NCI-H446 (cell line): ENCODE measurements at regions not wholly inside any gene's neighbourhood (a gene's known extent, or its start where the extent isn't known, plus 50 kb on each side); places are given as distances from the start of the nearest gene placed in this dataset.
"Not testable (repeated sequence)": the region's sequence is repeated elsewhere in the genome, so short reads cannot be mapped to it uniquely, and the experiment has no call there.

Source experiments
- DNase-seq, 2 experiments: peaks; one replicate each; lab custom pipeline; 2025; lab: John Stamatoyannopoulos, UW

DNA sequence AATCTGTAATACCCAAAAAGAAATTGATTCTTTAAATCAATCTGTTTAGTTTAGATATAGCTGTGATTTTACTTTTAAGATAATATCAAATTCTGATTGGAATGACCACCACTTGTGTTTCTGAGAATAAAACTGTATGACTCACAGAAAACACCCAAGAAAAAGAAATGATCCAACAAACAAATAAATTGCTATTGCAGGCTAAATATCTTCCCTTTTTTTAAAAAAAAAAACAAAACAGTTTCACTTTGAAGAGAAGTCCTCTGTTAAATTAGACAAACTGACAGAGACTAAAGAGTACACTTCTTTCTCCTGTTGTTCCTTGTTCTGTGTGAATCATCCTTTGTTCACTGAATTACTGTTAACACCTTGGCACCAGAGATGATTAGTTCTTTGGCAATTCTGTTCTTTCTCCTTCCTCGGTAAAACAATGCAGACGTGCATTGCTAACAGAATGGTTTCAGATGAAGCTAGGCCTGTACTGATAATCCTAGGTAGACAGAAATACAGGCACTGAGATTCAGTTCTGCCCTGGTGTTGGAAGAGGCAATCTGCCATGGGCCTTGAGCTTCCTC, 895.2 kb upstream of the CITED2 start:
- no peak for DNase-seq

DNA sequence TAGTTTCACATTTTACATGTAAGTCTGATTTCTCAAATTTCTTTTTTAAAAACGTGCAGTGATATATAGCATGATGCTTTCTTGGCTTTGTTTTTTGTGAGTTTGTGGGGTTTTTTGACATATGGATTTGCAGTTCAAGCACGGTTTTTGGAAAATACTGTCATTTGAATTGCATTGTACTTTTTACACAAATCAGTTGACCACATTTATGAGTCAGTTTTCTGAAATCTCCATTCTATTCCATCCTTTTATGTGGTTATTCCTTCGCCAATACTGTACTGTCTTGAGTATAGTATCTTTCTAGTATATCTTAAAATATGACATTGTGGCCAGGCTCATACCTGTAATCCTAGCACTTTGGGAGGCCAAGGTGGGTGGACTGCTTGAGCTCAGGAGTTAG, 890.0 kb upstream of the CITED2 start:
- no peak for DNase-seq

DNA sequence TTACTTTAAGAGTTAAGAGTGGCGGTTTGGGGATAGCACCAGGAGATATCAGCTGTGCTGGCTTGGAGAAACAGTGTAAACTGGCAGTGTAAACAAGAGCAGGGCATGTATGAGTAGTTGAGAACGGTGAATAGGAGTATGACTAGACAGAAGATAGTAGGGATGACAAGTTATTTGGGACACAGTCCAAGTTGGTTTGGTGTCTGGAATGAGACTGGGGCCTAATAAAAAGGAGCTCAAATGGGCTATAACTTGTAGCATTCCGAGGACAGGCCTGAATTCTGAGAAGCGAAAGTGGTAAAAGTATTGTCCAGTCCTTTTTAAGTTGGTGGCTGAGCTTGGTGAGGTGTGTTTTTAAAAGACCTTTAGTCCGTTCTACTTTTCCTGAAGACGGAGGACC, 883.9 kb upstream of the CITED2 start:
- DNase-seq: not testable (repeated sequence)

DNA sequence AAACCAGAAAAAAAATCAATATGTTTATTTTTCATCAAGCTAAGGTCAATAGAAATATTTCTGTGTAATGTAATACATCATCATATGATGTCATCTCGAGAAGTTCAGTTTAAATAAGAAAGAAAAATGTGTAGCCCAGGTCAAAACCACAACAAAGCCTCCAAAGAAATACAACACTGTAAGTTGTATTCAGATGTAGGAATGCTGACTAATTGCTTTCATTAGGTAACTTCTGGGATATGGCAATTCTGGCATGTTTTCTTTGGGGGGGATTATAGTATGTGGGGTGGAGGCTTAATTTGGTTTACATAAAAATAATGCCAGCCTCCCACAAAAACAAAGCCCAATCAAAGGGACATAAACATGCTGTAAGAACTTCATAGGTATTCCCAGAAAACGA, 881.8 kb upstream of the CITED2 start:
- DNase-seq: no peak

DNA sequence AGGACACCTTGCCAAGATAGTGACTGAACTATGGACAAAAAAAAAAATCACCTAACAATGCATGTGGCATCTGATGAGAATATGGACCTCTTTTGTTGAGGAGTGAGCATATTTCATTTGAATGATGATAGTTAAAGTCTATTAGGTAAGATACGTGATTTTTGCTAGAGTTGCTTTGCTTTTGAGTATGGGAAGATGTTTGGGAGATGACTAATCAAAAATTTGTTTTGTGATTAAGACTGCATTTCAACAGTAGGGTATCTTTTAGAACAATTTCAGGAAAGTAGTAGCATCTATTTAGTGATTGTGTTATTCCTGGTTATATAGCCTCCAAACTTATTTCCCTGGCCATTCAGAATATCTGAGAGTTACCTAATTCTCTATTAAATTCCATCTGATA, 878.6 kb upstream of the CITED2 start:
- DNase-seq: no peak

DNA sequence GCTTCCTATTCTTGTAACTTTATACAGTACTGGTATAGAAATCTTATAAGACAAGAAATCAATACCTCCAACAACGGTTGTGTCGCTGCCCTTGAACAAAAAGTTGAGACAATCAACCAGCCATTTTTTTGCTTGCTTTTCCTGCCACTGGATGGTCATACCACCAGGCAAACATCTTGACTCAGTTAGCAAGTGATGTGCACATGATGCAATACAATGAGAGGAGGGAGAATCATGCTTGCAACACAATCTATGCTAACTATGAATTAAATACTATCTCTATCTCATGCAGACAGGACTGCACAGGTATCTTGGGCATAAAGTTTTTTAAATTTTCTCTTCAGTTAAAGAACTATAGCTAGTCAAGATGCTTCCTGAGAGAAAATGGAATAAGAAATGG, 877.7 kb upstream of the CITED2 start:
- DNase-seq: no peak

DNA sequence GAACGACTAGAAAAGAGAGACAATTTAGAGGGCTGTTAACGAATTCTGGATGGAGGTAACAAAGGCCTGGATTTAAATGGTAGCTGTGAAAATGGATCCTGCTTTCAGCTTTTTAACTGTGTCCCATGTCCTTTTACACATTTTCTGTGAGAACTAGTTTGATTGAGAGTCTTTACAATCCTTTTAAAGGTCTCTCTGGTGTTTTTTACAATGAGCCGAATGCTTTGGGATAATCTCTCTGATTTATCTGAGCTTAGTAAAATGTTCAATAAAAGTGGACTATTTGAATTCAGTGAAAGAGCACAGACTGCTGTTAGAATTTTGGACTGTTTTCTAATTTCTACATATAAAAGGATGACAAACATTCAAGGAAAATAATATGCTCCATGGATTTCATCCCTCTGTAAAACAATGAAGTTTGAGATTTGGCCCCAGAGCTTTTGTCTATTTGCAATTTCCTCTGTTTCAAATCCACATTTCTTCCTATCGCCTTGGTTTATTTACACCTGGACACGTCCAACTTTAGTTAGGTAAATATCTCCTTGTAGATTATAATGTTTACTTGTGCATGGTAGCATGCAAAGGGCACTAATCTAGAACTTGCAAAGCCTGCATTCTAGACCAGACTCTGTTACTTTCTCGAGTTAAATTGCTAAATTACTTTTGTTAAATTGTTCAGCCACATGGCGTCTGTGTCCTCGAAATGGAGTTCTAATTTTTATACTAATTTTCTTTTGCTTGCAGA, 871.0 kb upstream of the CITED2 start:
- DNase-seq: no peak

DNA sequence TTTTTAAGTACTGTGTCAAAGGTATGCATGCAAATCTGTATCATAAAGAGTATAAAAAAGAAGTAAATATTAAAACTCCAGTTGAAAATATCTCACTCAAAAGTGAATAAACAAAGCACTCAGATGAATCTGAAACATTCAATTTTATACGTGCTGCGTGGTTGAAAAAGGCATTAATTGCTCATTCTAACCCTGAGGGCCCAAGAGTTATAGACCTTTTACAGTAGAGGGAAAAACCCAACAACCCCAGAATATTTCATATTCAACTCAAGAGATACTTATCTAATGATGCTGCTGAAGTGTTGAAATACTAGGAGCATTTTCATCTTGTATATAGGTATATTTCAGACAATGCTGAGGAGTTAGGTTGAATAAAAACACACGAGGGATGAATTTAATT, 862.8 kb upstream of the CITED2 start:
- DNase-seq: no peak

DNA sequence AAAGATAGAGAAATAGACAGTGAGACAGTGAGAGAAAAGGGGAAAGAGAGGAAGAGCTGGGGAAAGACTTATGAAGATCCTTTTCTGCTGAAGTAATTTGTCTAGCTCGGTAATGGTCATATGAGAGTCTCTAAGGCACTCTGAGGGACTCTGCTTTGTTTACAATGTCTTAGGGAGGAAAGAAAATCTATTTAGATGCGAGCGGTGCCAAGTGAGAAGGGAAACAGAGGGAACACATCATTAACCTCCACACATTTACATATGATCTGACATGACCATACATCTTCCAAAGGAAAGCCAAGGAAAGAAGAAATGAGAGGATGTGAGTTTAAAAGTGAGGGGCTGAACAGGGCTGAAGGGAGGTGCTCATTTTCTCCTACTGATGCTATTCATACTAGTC, 862.3 kb upstream of the CITED2 start:
- no peak for DNase-seq

DNA sequence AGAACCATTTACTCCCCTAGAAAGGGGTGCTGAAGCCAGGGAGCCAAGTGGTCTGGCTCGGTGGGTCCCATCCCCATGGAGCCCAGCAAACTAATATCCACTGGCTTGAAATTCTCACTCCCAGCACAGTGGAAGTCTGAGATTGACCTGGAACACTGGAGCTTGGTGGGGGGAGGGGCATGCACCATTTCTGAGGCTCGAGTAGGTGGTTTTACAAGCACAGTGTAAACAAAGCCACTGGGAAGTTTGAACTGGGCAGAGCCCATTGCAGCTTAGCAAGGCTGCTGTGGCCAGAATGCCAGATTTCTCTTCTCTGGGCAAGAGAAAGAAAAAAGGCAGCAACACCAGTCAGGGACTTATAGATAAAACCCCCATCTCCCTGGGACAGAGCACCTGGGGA, 855.8 kb upstream of the CITED2 start:
- DNase-seq: no peak

DNA sequence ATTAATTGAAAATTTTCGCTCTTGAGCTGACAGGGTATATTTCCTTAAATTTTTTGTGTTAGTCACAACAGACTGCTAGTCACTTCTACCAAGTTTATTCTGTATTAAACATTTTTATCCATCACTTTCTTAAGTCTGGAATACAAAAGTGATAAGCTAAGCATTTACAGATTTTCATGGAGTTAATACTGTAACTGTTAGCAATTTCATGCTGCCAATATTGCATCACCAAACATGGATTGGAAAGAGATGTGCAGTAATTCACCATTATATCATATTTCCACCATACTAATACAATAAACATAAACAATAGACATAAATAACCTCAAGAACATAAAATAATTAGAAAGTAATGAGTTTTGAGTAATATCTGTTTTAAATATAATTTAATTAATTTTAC, 854.0 kb upstream of the CITED2 start:
- no peak for DNase-seq

DNA sequence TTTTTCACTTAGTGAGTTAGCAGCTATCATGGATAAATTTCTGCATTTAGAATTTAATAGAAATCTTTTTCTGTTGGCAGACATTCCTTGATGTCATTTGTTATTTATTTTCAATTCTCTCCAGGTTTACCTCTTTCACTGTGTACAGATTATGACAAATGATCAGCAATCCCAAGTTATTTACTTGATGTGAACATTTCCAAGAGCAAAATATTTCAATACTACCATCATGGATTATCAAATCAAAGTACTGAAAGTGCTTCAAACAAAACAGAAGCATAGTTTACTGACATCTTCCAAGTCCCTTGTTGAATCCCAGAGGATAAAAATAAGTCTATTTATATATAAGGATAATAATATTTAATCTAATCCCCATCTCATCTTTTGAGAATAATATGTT, 852.2 kb upstream of the CITED2 start:
- no peak for DNase-seq

DNA sequence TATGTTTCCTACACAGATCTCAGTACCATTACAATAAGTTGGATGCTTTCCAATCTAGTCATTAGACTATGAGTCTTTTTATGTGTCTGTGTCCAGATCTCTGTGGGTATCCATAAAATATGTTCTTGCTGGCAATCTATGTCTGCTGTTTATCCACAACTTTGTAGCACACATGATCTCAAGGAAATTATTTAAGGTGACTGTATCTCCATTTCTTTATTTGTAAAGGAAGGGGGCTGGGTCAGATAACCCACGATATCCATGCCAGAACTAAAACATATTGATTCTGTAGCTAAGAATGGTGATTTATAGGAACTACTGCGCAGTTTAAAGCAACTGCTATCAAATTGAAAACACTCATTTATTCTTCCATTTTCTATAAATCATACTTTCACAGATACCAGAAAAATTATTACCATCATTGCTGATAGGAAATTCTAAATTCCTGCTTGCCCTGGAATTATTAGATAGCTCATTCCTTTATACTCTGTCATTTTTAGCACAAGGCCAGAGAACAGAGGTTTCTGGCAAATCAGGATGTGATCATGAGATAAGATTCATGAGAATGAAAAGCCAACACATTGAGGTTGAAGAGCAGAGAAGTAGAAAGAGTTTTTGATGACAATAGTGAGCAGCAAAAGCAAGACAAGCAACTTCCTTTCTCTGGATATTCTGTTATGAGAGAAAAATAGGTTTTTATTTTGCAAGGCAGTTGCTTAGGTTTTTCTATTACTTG, 851.4 kb upstream of the CITED2 start:
- no peak for DNase-seq

DNA sequence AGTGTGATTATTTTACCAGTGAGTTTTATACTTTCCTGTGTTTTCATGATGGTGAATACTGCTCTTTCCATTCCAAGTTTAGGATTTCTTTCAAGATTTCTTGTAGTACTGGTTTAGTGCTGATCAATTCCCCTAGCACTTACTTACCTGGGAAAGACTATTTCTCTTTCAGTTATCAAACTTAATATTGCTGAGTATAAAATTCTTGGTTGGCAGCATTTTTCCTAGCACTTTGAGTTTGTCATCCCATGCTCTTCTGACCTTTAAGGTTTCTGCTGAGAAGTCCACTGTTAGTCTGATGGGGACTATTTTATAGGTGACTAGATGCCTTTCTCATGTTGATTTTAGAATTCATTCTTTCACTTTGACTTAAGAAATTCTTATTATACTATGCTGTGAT, 842.8 kb upstream of the CITED2 start:
- no peak for DNase-seq

DNA sequence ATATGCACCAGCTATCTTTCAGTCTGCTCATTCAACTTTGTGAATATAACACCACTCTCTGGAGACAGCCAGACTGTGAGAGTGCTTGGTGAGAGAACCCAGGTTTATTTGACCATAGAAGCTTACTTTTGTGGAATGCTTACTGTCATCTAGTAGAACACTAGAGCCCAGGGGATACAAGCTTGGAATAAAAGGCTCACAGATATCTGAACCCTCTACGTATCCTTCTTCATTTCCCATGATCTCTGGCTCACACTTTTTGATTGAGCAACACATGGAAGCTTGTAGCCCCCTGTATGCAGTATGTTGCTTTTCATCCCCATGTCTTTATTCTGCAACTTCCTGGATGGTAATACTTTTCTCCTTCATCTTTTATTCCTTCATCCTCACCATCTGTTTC, 835.3 kb upstream of the CITED2 start:
- no peak for DNase-seq

DNA sequence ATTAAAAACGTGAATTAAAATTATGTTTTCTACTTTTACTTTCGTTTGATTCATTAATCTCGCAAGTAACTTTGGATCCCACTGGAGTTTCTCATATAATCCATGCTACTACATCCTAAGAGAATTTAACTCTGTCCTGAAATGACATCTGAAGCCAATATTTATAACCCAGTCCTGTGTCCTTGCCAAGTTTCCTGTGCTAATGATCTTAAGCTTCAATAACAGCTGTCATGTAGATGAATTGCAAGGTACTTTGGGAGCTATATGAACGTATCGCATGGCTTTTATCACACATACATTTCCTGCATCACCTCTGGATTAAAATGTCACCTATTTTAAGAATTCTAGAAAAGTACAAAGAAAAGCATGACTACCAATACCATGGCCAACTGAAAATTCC, 833.8 kb upstream of the CITED2 start:
- peak; percentile 49 to 85 for DNase-seq

DNA sequence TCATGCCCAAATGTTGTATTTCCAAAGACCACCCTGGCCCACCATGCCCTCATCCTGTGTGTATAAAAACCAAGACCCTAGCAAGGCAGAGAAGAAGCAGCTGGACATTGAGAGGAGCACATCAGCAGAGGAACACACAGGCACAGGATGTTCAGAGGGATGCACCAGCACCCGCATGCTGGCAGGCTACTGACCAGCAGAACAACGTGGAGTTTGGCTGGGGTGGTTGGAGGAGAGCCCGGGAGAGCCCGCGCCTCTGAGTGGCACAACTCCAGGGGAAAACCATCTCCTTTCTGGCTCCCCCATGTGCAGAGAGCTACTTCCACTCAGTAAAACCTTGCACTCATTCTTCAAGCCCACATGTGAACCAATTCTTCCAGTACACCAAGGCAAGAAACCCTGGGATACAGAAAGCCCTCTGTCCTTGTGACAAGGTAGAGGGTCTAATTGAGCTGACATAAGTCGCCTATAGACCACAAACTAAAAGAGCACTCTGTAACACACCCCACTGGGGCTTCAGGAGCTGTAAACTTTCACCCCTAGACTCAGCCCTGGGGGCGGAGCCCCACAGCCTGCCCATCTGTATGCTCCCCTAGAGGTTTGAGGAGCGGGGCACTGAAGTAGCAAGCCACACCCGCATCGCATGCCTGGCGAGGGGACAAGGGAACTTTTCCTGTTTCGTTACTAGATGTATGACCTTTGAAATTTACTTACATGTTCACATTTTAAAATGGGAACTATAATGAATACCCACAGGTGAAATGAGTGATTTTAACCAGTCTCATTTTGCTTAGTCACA, 831.5 kb upstream of the CITED2 start:
- peak in 1 of 2 experiments; percentile 37 for DNase-seq

DNA sequence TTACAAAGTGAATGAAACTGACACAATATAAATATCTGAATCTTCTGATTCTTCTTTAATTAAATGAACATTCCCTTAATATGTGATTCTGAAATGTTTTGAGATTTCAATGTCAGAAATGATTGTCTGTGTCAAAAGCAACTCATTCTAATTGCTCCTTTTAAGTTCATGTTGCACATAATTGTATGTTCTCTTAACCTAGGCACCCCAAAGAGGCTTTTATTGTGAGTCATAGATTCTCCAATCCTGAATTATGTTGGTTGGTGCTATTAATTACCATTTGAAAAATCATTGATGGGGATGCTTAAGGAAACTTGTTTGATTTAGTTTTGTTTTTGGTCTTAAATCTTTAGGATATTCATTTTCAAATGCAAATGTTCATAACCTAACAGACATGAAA, 829.7 kb upstream of the CITED2 start:
- DNase-seq: no peak

DNA sequence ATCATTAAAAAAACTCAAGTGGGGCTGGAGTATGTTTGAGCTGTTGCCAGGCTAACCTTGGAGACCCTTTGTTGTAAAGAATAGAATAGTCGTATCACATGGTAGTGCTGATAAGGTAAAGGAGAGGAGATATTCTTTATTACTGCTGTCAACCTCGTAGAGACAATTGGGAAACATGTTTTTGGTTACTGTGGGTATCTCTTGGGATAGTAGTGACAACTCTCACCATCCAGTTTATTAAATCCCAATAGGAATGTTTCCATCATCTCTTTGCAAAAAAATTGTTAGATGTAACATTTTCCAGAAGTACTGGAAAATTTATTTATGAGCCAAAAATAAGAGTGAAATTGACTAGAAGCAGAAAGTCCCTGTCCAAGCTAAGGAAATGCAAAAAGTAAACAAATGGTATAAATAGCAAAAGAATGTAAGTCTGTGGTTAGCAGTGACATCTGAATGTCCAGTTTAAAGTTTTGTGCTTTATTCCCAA, 829.3 kb upstream of the CITED2 start:
- no peak for DNase-seq

DNA sequence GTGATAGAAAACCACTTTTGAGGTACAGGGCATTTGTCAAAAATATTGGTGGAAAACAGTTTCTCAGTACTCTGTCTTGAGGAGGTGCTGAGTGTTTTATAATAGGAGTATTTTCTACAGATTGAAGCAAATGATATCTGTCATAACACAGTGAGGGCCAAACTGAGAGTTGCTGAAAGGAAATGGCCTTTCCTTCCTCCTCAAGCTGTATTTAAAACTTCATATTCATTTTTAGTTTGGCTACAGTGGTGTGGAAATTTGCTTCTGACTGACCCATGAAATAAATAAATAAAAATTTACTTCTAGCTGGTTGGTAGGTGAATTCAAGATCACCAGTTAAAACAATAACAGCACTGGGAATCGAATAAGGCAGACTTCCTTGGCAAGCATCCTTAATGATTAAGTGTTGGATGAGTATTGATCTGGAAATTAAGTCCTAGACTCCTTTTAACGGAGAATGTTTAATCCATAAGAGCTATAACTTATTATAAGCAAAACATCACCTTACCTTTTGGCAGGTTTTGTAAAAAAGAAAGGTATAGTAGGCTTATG, 828.6 kb upstream of the CITED2 start:
- DNase-seq: no peak

DNA sequence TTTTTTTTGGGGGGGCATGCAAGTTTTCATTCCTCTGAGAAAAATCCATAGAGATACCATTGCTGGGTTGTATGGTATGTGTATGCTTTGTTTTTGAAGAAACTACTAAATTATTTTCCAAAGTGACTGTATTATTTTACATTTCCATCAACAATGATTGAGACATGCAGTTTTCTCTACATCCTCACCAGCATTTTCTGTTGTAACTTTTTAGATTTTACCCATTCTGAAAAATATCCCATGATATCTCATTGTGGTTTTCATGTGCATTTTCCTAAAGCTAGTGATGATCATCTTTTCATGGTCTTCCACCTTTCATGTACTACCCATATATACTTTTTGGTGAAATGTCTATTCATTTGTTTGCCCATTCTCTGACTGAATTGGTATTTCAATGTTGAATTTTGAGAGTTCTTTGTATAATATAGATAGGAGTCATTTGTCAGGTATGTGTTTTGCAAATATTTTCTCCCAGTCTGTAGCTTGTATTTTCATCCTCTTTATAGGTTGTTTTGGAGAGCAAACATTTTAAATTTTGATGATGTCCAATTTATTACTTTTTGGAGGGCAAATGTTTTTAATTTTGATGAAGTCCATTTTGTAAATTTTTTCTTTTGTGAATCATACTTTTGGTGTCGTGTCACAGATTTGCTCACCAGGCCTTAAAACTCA, 827.5 kb upstream of the CITED2 start:
- DNase-seq: no peak

DNA sequence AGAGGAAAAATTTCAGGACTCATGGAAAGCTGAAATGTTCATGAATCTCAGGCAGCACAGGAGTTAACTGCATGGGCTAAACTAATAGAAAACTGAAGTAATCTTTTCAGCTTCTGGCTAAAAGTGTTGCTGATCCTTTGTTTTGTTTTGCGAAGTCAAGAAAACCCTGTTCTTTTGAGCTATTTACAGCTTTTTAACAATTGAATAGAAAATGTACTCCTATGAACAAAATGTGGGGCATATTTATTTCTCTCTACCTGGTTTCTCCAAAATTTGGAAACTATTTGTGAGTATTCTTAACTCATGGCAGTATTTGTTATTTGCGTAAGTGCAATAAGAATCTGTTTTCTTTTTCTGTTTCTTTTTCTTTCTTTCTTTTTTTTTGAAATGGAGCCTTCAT, 818.8 kb upstream of the CITED2 start:
- no peak for DNase-seq
